Liver (tissue), 3 donors: ENCODE measurements at regions not wholly inside any gene's neighbourhood (a gene's known extent, or its start where the extent isn't known, plus 50 kb on each side); places are given as distances from the start of the nearest gene placed in this dataset.

Experiments used
- CTCF ChIP-seq: fragments of 150-350 bp; IDR thresholded peaks from 2 replicates; pipeline ENCODE4 v1.5.1; 2017; ENCODE audit warnings: improper control_type of control experiment, low read depth, low read length; ENCODE audit not compliant: missing input control
- EGR1 ChIP-seq, 2 donors: IDR thresholded peaks; 2 replicates each; pipeline ENCODE4 v1.6.1; 2016 to 2018; ENCODE audit warnings: antibody characterized with exemption in 2 of 2, low read depth in 2 of 2
- FOXA2 ChIP-seq: IDR thresholded peaks from 2 replicates; pipeline ENCODE4 v1.6.1; 2016; ENCODE audit warnings: antibody characterized with exemption
- JUND ChIP-seq, 2 donors: IDR thresholded peaks; 2 replicates each; pipeline ENCODE4 v1.6.1; 2016; ENCODE audit warnings: antibody characterized with exemption in 2 of 2
- RAD21 ChIP-seq, 2 donors: IDR thresholded peaks; 2 replicates each; pipeline ENCODE4 v1.6.1; 2016; ENCODE audit warnings: antibody characterized with exemption in 2 of 2, mild to moderate bottlenecking in 2 of 2
- RXRA ChIP-seq, 2 donors: IDR thresholded peaks; 2 replicates each; pipeline ENCODE4 v1.6.1; 2017 to 2018; ENCODE audit warnings: antibody characterized with exemption in 2 of 2, mild to moderate bottlenecking in 1 of 2
- SP1 ChIP-seq: IDR thresholded peaks from 2 replicates; pipeline ENCODE4 v1.6.1; 2018; ENCODE audit warnings: antibody characterized with exemption, mild to moderate bottlenecking
- TAF1 ChIP-seq: conservative IDR thresholded peaks from 2 replicates; pipeline ENCODE4 v1.6.1; 2016; ENCODE audit warnings: antibody characterized with exemption, mild to moderate bottlenecking
- TF ChIP-seq, protein P1 (sequence below): IDR thresholded peaks from 2 replicates; pipeline ENCODE4 v1.6.1; 2016; ENCODE audit warnings: antibody characterized with exemption
- donor health status: healthy.
- donor health status: healthy.

DNA sequence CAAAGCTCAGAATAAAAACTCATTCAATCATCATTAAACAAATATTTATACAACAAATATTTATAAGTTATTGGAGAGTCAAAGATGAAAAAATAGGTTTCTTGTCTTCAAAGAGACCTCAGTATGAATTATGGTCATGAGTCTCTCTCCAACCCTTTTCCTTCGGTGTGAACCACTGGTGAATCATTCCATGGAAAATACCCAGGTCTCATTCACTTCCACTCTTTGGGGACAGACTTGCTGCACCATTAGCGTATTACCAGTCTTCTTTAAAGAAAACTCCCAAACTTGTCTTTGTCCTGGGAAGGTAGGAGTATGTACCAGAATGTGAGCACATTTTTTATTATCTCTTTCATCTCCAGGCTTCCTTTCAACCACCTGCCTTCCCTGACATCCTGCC is 257.4 kb upstream of the RBMS1 start:
- no peak for TF ChIP-seq CTCF
- TF ChIP-seq RAD21 (IDR thresholded peaks at IDR 0.05), result no peak
- TF ChIP-seq JUND (IDR thresholded peaks at IDR 0.05), result no peak
- no peak for TF ChIP-seq TAF1
- no peak for TF ChIP-seq SP1
- no peak for TF ChIP-seq EGR1 (IDR thresholded peaks at IDR 0.05; ENCODE audit: low read depth in 2 of 2)
- TF ChIP-seq RXRA (IDR thresholded peaks at IDR 0.05), result no peak
- TF ChIP-seq FOXA2, result no peak
- TF ChIP-seq, protein P1, sequence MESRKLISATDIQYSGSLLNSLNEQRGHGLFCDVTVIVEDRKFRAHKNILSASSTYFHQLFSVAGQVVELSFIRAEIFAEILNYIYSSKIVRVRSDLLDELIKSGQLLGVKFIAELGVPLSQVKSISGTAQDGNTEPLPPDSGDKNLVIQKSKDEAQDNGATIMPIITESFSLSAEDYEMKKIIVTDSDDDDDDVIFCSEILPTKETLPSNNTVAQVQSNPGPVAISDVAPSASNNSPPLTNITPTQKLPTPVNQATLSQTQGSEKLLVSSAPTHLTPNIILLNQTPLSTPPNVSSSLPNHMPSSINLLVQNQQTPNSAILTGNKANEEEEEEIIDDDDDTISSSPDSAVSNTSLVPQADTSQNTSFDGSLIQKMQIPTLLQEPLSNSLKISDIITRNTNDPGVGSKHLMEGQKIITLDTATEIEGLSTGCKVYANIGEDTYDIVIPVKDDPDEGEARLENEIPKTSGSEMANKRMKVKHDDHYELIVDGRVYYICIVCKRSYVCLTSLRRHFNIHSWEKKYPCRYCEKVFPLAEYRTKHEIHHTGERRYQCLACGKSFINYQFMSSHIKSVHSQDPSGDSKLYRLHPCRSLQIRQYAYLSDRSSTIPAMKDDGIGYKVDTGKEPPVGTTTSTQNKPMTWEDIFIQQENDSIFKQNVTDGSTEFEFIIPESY, result no peak
